HG03196 (cell line): ENCODE measurements at regions not wholly inside any gene's neighbourhood (a gene's known extent, or its start where the extent isn't known, plus 50 kb on each side); places are given as distances from the start of the nearest gene placed in this dataset.

ENCODE experiments used
- ATAC-seq: cut with Tn5 transposase; IDR thresholded peaks from one replicate; pipeline ENCODE4 v1.9.1; 2021; ENCODE audit not compliant: unreplicated experiment

GRCh38 chr12:115407036-115407435 is 723.1 kb upstream of the TBX3 start:
- ATAC-seq, result no peak

GRCh38 chr12:115405471-115405860 is 721.5 kb upstream of the TBX3 start:
- ATAC-seq, result no peak

GRCh38 chr12:115404761-115405470 is 720.9 kb upstream of the TBX3 start:
- no peak for ATAC-seq

- no peak for ATAC-seq
Measured at GRCh38 chr12:115403689-115404088, 719.7 kb upstream of the TBX3 start.

- no peak for ATAC-seq
Measured at GRCh38 chr12:115403253-115403652, 719.3 kb upstream of the TBX3 start.

GRCh38 chr12:115402443-115403180 is 718.6 kb upstream of the TBX3 start:
- no peak for ATAC-seq

GRCh38 chr12:115401761-115402160 is 717.8 kb upstream of the TBX3 start:
- no peak for ATAC-seq

- ATAC-seq, result no peak
Measured at GRCh38 chr12:115400011-115400410, 716.0 kb upstream of the TBX3 start.

GRCh38 chr12:115398311-115398781 is 714.4 kb upstream of the TBX3 start:
- ATAC-seq, result no peak

- ATAC-seq, result no peak
Measured at GRCh38 chr12:115396567-115396966, 712.6 kb upstream of the TBX3 start.

GRCh38 chr12:115394496-115395220 is 710.7 kb upstream of the TBX3 start:
- ATAC-seq, result no peak

GRCh38 chr12:115388139-115388538 is 704.2 kb upstream of the TBX3 start:
- ATAC-seq, result no peak

GRCh38 chr12:115387467-115387901 is 703.5 kb upstream of the TBX3 start:
- no peak for ATAC-seq

- ATAC-seq, result no peak
Measured at GRCh38 chr12:115386946-115387345, 703.0 kb upstream of the TBX3 start.

- ATAC-seq, result no peak
Measured at GRCh38 chr12:115385141-115385540, 701.2 kb upstream of the TBX3 start.

GRCh38 chr12:115384391-115384790 is 700.4 kb upstream of the TBX3 start:
- no peak for ATAC-seq

- ATAC-seq, result no peak
Measured at GRCh38 chr12:115383668-115384067, 699.7 kb upstream of the TBX3 start.

- ATAC-seq, result no peak
Measured at GRCh38 chr12:115382681-115383080, 698.7 kb upstream of the TBX3 start.

- ATAC-seq, result no peak
Measured at GRCh38 chr12:115380546-115381120, 696.7 kb upstream of the TBX3 start.

- ATAC-seq, result no peak
Measured at GRCh38 chr12:115378291-115378690, 694.3 kb upstream of the TBX3 start.

- no peak for ATAC-seq
Measured at GRCh38 chr12:115377779-115378178, 693.8 kb upstream of the TBX3 start.
